H1 (cell line): ENCODE measurements at regions not wholly inside any gene's neighbourhood (a gene's known extent, or its start where the extent isn't known, plus 50 kb on each side); places are given as distances from the start of the nearest gene placed in this dataset.

Experiments
- CTCF ChIA-PET: fragments of 300-600 bp; sonication (Branson Sonifier 250); formaldehyde crosslinking; loops from one replicate; lab custom pipeline; 2021; ENCODE audit not compliant: partially characterized antibody; lab: Charles Lee
- POLR2A ChIA-PET: fragments of 300-600 bp; sonication (Branson Sonifier 250); formaldehyde crosslinking; loops from one replicate; lab custom pipeline; 2021; ENCODE audit warnings: inconsistent platforms; ENCODE audit not compliant: partially characterized antibody; lab: Charles Lee
- DNase-seq, 2 experiments: peaks; one replicate each; pipeline versions ENCODE4 v3.0.0 to v3.0.0-alpha.2; 2010 to 2022; ENCODE audit warnings: low spot score in 2 of 2, low read depth in 1 of 2, mixed read lengths in 1 of 2
- FAIRE-seq: peaks from 2 replicates; lab custom pipeline; 2011; peaks lifted over from hg19 to GRCh38; lab: Jason Lieb, UNC
- H2AFZ ChIP-seq: 2 replicates; pipeline ENCODE4 v1.8.1; 2012; ENCODE audit warnings: low read length, inconsistent platforms
- H2AK5ac ChIP-seq: 2 replicates; pipeline ENCODE4 v1.6.1; 2013; ENCODE audit warnings: low read depth, low read length
- H2BK120ac ChIP-seq: replicated peaks from 2 replicates; pipeline ENCODE3; 2013; ENCODE audit warnings: low read depth, low read length, inconsistent platforms
- H2BK12ac ChIP-seq: 2 replicates; pipeline ENCODE4 v1.6.1; 2013; ENCODE audit warnings: low read depth, low read length
- H2BK15ac ChIP-seq: 2 replicates; pipeline ENCODE4 v1.6.1; 2013; ENCODE audit warnings: low read length
- H2BK20ac ChIP-seq: 2 replicates; pipeline ENCODE4 v1.6.1; 2013; ENCODE audit warnings: low read length
- H2BK5ac ChIP-seq: 2 replicates; pipeline ENCODE4 v1.6.1; 2013; ENCODE audit warnings: low read depth, low read length
- H3K14ac ChIP-seq: 2 replicates; pipeline ENCODE4 v1.6.1; 2013; ENCODE audit warnings: inconsistent platforms; ENCODE audit not compliant: insufficient read length
- H3K18ac ChIP-seq: 2 replicates; pipeline ENCODE4 v1.6.1; 2013; ENCODE audit warnings: low read length; ENCODE audit errors: extremely low read depth
- H3K23ac ChIP-seq: 2 replicates; pipeline ENCODE4 v1.6.1; 2013; ENCODE audit warnings: inconsistent platforms; ENCODE audit not compliant: insufficient read length
- H3K23me2 ChIP-seq: 2 replicates; pipeline ENCODE4 v1.6.1; 2013; ENCODE audit warnings: low read depth, low read length
- H3K27ac ChIP-seq: 2 replicates; pipeline ENCODE4 v1.6.1; 2011; ENCODE audit warnings: low read depth, low read length, inconsistent platforms
- H3K27me3 ChIP-seq, 4 experiments: replicated peaks in 1 of 4; 1 replicate in 1 of 4; 2 replicates in 3 of 4; pipeline versions ENCODE4 v1.6.1 to v1.8.1; 2011 to 2013; ENCODE audit warnings: low read length in 3 of 4, mild to moderate bottlenecking in 3 of 4, inconsistent platforms in 2 of 4, mixed read lengths in 2 of 4, moderate library complexity in 1 of 4; ENCODE audit not compliant: control insufficient read depth in 3 of 4, insufficient read depth in 3 of 4; ENCODE audit errors: extremely low read depth in 1 of 4
- H3K36me3 ChIP-seq, 4 experiments: 2 replicates each; pipeline versions ENCODE4 v1.6.1 to v1.8.1; 2011 to 2013; ENCODE audit warnings: mild to moderate bottlenecking in 4 of 4, low read length in 3 of 4, moderate library complexity in 2 of 4, control low read depth in 1 of 4, inconsistent platforms in 1 of 4; ENCODE audit not compliant: insufficient read depth in 4 of 4, control insufficient read depth in 2 of 4
- H3K4ac ChIP-seq: replicated peaks from 2 replicates; pipeline ENCODE3; 2013; ENCODE audit warnings: low read length, low read depth, mixed read lengths, inconsistent platforms; ENCODE audit not compliant: insufficient read length
- H3K4me1 ChIP-seq, 4 experiments: replicated peaks in 1 of 4; 1 replicate in 1 of 4; 2 replicates in 3 of 4; pipeline versions ENCODE4 v1.6.1 to v1.8.1; 2011 to 2013; ENCODE audit warnings: low read length in 3 of 4, inconsistent platforms in 2 of 4, mixed read lengths in 1 of 4; ENCODE audit not compliant: insufficient read depth in 4 of 4, control insufficient read depth in 3 of 4
- H3K4me2 ChIP-seq, 2 experiments: 2 replicates each; pipeline versions ENCODE4 v1.6.1 to v1.8.1; 2011 to 2013; ENCODE audit warnings: low read depth in 2 of 2, low read length in 2 of 2, control low read depth in 1 of 2, inconsistent platforms in 1 of 2, mild to moderate bottlenecking in 1 of 2; ENCODE audit not compliant: insufficient read depth in 1 of 2
- H3K4me3 ChIP-seq, 4 experiments: fragments of 200-600, 300-600 bp in 1 of 4; sonication (generic), shearing (Covaris generic), sonication (Bioruptor Twin) in 1 of 4; 2 replicates each; pipeline versions ENCODE4 v1.5.1 to v1.8.1; 2011 to 2016; ENCODE audit warnings: low read length in 4 of 4, low read depth in 3 of 4, control low read depth in 2 of 4, inconsistent platforms in 2 of 4, mild to moderate bottlenecking in 2 of 4, mixed read lengths in 1 of 4, moderate library complexity in 1 of 4; ENCODE audit not compliant: insufficient read depth in 2 of 4; ENCODE audit errors: extremely low read depth in 1 of 4
- H3K56ac ChIP-seq: replicated peaks from 2 replicates; pipeline ENCODE3; 2013; ENCODE audit warnings: low read depth, mild to moderate bottlenecking, mixed read lengths, low read length, inconsistent platforms; ENCODE audit not compliant: insufficient read length
- H3K79me1 ChIP-seq: 2 replicates; pipeline ENCODE4 v1.6.1; 2013; ENCODE audit warnings: low read depth, low read length, control low read depth
- H3K79me2 ChIP-seq, 2 experiments: 2 replicates each; pipeline versions ENCODE4 v1.6.1 to v1.8.1; 2012 to 2013; ENCODE audit warnings: low read length in 2 of 2, mild to moderate bottlenecking in 2 of 2, inconsistent platforms in 1 of 2; ENCODE audit not compliant: insufficient read depth in 2 of 2, control insufficient read depth in 1 of 2
- H3K9ac ChIP-seq, 4 experiments: replicated peaks in 1 of 4; 1 replicate in 1 of 4; 2 replicates in 3 of 4; pipeline versions ENCODE4 v1.6.1 to v1.8.1; 2011 to 2013; ENCODE audit warnings: low read depth in 3 of 4, low read length in 3 of 4, control low read depth in 2 of 4, mild to moderate bottlenecking in 2 of 4, moderate library complexity in 2 of 4, inconsistent platforms in 1 of 4; ENCODE audit errors: extremely low read depth in 1 of 4
- H3K9me3 ChIP-seq, 2 experiments: 2 replicates each; pipeline versions ENCODE4 v1.6.1 to v1.8.1; 2012 to 2013; ENCODE audit warnings: mild to moderate bottlenecking in 2 of 2, moderate library complexity in 2 of 2, control low read depth in 1 of 2, inconsistent platforms in 1 of 2, low read depth in 1 of 2, low read length in 1 of 2, mixed read lengths in 1 of 2; ENCODE audit not compliant: insufficient read depth in 2 of 2
- H4K20me1 ChIP-seq, 2 experiments: replicated peaks in 1 of 2; 2 replicates each; pipeline versions ENCODE3 to v1.8.1; 2011 to 2013; ENCODE audit warnings: inconsistent platforms in 2 of 2, low read length in 2 of 2, mild to moderate bottlenecking in 1 of 2; ENCODE audit not compliant: insufficient read depth in 2 of 2, control insufficient read depth in 1 of 2
- H4K5ac ChIP-seq: 2 replicates; pipeline ENCODE4 v1.6.1; 2013; ENCODE audit warnings: low read length, low read depth, mixed read lengths, inconsistent platforms; ENCODE audit not compliant: insufficient read length
- H4K8ac ChIP-seq: 2 replicates; pipeline ENCODE4 v1.8.0; 2013; ENCODE audit warnings: mild to moderate bottlenecking, moderate library complexity, low read length, inconsistent platforms; ENCODE audit not compliant: insufficient read depth; ENCODE audit errors: extremely low read depth
- H4K91ac ChIP-seq: replicated peaks from 2 replicates; pipeline ENCODE3; 2013; ENCODE audit warnings: low read length, mixed read lengths, inconsistent platforms; ENCODE audit not compliant: insufficient read length
- ASH2L ChIP-seq: fragments of 200-600, 300-600 bp; sonication (generic); IDR thresholded peaks from one replicate; pipeline ENCODE4 v1.7.1; 2017; ENCODE audit warnings: low read length
- CEBPB ChIP-seq: IDR thresholded peaks from 2 replicates; pipeline ENCODE4 v1.6.1; 2012; ENCODE audit warnings: low read depth, low read length
- TAF1 ChIP-seq: IDR thresholded peaks from 2 replicates; pipeline ENCODE4 v1.6.1; 2011; ENCODE audit warnings: mild to moderate bottlenecking, low read depth, low read length
- WGBS, 2 experiments: shearing (Covaris generic) in 1 of 2; methylation state at CpG; one replicate each; pipeline versions ENCODE4 v1.1.6 to v1.1.7; 2013 to 2015; ENCODE audit warnings: low lambda C conversion rate in 2 of 2, mixed read lengths in 2 of 2, inconsistent platforms in 1 of 2, low coverage in 1 of 2, missing lambda C conversion rate in 1 of 2; ENCODE audit not compliant: insufficient replicate concordance in 2 of 2, insufficient coverage in 1 of 2, insufficient read length in 1 of 2; ENCODE audit errors: extremely low coverage in 1 of 2, missing lambda C conversion rate in 1 of 2; 5-methylcytosine and 5-hydroxymethylcytosine counted together

DNA sequence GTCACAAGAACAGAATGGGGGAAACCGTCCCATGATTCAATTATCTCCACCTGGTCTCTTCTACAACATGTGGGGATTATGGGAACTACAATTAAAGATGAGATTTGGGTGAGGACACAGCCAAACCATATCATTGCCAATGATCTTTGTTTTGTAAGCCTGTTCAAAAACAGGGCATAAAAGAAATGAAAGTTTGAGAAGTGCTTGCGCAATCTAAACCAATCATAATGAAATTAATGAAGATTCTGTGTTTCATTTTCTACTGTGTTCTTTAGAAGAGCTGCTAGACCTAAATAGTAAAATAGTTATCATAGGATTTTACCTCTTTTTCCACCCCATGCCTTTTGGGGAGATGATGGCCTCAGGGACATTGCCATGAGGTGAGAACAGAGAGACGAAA is 761.3 kb downstream of the HDGFL1 start:
- POLR2A ChIA-PET = no interaction called here
- no peak for TF ChIP-seq TAF1
- no peak for TF ChIP-seq ASH2L
- TF ChIP-seq CEBPB = peak; percentile 56; the same call in 1 of the 2 replicates
- TF ChIP-seq, all 59 proteins: peak for 1

More for the DNA sequence above, 761.3 kb downstream of the HDGFL1 start:
- no peak overlapping the region for H2BK20ac ChIP-seq
- H4K5ac ChIP-seq = no peak overlapping the region
- H3K9me3 ChIP-seq = no peaks in the 10 kb centered on the region
- H2BK15ac ChIP-seq = no peak overlapping the region
- no peak overlapping the region for H3K9ac ChIP-seq
- no peaks in the 10 kb centered on the region for H3K27me3 ChIP-seq
- no peak for DNase-seq
- no peak for FAIRE-seq
- H3K23ac ChIP-seq = no peak overlapping the region
- no peaks in the 10 kb centered on the region for H3K79me1 ChIP-seq
- no peak overlapping the region for H3K56ac ChIP-seq
- no peaks in the 10 kb centered on the region for H3K79me2 ChIP-seq
- H4K8ac ChIP-seq = no peak overlapping the region
- no peak overlapping the region for H3K4ac ChIP-seq
- H4K20me1 ChIP-seq = no peaks in the 10 kb centered on the region
- no peaks in the 10 kb centered on the region for H3K36me3 ChIP-seq
- CTCF ChIA-PET = no interaction called here
- H3K18ac ChIP-seq = no peak overlapping the region
- no peaks in the 10 kb centered on the region for H3K4me1 ChIP-seq
- H3K23me2 ChIP-seq = peaks cover 2% of the 10 kb centered on the region; the same call in 1 of the 2 replicates
- no peak overlapping the region for H2BK5ac ChIP-seq
- H2BK120ac ChIP-seq = no peak overlapping the region
- no peak overlapping the region for H2AK5ac ChIP-seq
- H2BK12ac ChIP-seq = no peak overlapping the region
- WGBS, 2 experiments = 93% methylated on average over 3 of the region's 3 CpGs; no CpG with 5 or more reads in 1 of the 2 experiments
- H4K91ac ChIP-seq = no peak overlapping the region
- no peak overlapping the region for H2AFZ ChIP-seq
- H3K14ac ChIP-seq = no peak overlapping the region
- H3K4me3 ChIP-seq = no peak overlapping the region
- no peak overlapping the region for H3K4me2 ChIP-seq
- no peak overlapping the region for H3K27ac ChIP-seq
